Omental fat pad (tissue), 3 donors: ENCODE measurements at regions not wholly inside any gene's neighbourhood (a gene's known extent, or its start where the extent isn't known, plus 50 kb on each side); places are given as distances from the start of the nearest gene placed in this dataset.
"Not testable (repeated sequence)": the region's sequence is repeated elsewhere in the genome, so short reads cannot be mapped to it uniquely, and the experiment has no call there.

Source experiments
- ATAC-seq: fragments of 150-250 bp; one replicate; pipeline ENCODE4 v1.9.1; 2016; ENCODE audit warnings: mild to moderate bottlenecking, moderate library complexity; ENCODE audit not compliant: low FRiP score
- DNase-seq: peaks from one replicate; pipeline ENCODE4 v3.0.0-alpha.2; 2019; ENCODE audit warnings: low spot score
- TF ChIP-seq, protein P1 (sequence below), 3 donors: fragments of 450-650 bp; IDR thresholded peaks; one replicate each; pipeline ENCODE4 v1.5.1; 2016 to 2017; ENCODE audit warnings: antibody characterized with exemption in 3 of 3, mild to moderate bottlenecking in 3 of 3, moderate library complexity in 2 of 3

DNA sequence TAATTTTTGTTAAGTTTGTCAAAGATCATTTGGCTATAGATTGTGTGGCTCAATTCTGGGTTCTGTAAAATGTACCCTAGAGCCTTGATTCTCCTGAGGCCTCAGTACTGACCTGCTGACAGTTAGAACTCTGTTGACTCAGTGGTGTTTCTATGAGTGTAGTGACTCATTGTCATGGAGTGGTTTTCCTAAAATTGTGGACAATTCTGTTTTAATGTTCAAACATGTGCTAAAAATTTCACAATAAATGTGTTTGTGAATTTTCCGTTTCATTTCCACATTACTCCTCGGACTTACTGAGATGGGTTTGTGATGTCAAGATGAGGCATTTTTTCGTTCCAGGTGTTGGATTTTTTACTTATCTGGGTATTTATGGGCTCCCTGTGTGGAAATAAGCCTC is 695.9 kb downstream of the TMEM121 start:
- DNase-seq, result no peak
- TF ChIP-seq, protein P1, sequence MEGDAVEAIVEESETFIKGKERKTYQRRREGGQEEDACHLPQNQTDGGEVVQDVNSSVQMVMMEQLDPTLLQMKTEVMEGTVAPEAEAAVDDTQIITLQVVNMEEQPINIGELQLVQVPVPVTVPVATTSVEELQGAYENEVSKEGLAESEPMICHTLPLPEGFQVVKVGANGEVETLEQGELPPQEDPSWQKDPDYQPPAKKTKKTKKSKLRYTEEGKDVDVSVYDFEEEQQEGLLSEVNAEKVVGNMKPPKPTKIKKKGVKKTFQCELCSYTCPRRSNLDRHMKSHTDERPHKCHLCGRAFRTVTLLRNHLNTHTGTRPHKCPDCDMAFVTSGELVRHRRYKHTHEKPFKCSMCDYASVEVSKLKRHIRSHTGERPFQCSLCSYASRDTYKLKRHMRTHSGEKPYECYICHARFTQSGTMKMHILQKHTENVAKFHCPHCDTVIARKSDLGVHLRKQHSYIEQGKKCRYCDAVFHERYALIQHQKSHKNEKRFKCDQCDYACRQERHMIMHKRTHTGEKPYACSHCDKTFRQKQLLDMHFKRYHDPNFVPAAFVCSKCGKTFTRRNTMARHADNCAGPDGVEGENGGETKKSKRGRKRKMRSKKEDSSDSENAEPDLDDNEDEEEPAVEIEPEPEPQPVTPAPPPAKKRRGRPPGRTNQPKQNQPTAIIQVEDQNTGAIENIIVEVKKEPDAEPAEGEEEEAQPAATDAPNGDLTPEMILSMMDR (IDR thresholded peaks at IDR 0.05), result no peak
- no peak for ATAC-seq

DNA sequence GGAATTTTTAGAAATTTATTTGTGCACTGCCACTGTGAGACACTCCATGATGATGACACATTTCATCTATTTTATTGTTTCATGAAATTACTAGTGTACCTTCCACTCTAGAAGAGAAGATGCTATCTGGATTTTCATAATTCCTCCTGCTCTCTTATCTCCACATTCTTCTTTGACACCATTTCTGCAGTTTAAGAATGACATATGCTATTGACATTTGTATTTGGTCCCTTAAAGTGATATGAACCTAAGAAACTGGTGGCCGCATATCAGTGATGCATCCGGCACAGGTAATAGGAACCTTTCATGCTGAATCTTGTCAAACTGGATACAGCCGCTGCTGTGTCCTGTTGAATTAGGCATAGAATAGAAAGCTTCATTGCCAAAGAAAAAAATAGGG is 696.3 kb downstream of the TMEM121 start:
- DNase-seq, result no peak
- TF ChIP-seq, protein P1 (IDR thresholded peaks at IDR 0.05), result no peak
- ATAC-seq, result no peak

DNA sequence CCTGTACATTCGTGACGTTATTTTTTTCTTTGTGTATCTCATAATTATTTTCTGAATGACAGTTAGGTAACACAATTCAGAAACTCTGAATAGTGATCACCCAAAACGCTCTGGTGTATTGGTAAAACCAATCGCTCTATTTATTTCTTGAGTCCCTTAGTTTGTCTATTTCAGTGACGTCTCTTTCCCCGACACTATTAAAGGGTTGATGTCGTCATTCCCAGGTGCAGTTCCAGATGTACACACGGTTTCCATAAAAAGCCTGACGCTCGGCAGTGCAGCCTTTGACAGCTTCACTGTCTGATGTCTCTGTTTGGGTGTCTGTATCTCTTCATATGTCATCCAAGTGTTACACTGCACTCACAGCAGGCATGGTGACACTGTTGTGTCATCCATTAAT is 701.4 kb downstream of the TMEM121 start:
- no peak for ATAC-seq
- TF ChIP-seq, protein P1 (IDR thresholded peaks at IDR 0.05), result no peak
- DNase-seq, result no peak

DNA sequence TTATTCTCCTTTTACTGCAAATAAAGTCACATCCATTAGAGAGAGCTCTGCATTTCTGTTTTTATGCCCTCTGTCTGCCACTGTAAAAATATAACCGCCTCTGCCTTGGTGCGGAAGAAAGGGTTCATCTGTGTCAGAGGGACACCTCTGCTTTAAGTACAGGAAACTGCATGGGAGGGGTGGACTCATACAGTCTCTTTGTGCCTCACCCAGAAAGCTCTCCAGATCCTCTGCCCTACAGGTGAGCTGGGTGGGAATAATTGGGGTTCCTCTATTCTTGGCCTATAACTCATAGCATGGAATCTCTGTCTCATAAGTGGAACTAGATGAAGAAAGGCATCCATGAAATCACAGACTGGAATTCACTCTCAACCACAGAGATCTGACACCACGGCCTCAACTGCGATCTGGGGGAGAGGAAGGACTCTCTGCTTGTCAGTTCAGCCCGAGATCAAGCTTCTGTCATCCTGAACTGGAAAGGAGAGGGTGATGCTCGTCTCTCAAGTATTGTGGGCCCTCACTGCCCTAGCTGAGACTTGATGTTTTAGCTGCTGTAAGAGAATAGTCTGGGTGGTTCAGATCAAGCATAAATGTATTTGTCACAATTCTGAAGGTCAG is 702.3 kb downstream of the TMEM121 start:
- TF ChIP-seq, protein P1 (IDR thresholded peaks at IDR 0.05), result no peak
- ATAC-seq, result no peak
- no peak for DNase-seq

DNA sequence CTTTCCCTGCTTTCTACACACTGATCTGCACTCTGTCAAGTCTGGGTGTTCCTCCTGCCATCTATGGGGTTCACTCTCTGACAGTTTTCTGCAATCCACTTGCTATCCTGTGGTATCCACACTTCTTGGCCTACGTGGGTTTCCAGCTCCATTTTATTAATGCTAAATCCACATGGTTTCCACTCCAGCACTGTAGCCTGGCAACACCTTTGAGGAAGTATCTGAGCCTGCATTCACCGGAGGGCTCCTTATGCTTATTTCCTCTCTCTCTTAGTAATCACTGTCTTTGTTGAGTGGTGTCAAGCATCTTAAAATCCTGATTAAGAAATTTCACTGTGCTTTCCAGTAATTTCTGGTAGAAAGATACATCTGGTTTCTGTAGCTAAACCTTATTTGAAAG is 703.7 kb downstream of the TMEM121 start:
- DNase-seq (no peak), ATAC-seq (no peak)
- TF ChIP-seq, protein P1 (IDR thresholded peaks at IDR 0.05), result no peak

DNA sequence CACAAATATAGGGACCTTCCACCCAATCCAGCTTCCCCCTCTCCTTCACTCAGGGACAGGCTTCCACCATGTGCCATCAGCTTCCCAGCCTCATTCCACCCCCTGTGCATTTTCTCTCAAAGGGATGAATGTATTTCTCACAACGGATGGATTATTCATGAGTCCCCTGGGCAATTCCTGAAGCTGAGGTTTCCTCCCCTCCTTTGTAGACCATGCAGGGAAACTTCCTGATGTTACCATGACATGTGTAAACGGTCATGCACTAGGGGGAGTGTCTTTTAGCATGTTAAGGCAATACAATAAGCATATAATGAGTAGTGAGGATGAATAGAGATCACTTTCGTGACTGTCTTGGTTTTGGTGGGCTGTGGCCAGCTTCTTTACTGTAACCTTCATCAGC is 706.8 kb downstream of the TMEM121 start:
- ATAC-seq, result not testable (repeated sequence)

DNA sequence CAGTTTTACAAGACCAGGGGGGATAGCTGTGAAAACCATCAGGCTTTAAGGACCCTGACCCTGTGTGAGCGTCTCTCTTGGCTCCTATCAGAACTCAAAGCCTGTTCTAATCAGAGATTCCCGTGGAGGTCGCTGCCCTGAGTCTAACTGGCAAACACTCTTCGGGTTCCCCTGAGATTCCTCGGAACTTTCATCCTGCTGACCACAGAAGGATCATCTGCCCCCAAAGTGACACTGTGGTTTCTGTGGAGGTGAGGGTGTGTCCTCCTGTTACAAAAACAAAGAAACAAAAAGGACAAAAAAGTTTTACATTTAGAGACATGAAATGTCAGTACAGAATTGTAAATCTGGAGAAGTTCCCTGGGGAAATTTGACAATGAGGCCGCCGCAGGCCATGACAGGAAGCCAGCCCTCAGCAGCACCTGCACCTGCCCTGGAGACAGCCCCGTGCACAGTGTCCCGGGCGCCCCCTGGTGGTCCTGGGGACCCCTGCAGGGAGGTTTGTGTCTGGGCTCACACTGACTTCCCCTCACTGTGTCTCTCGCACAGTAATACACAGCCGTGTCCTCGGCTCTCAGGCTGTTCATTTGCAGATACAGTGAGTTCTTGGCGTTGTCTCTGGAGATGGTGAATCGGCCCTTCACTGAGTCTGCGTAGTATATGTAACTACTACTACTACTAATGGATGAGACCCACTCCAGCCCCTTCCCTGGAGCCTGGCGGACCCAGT is 708.3 kb downstream of the TMEM121 start:
- not testable (repeated sequence) for DNase-seq, ATAC-seq

More for the DNA sequence above, 706.8 kb downstream of the TMEM121 start:
- DNase-seq, result not testable (repeated sequence)
